SJSA1 (cell line): ENCODE measurements at regions not wholly inside any gene's neighbourhood (a gene's known extent, or its start where the extent isn't known, plus 50 kb on each side); places are given as distances from the start of the nearest gene placed in this dataset.

ENCODE experiments used
- DNase-seq, 2 experiments: peaks; one replicate each; pipeline ENCODE4 v3.0.0-alpha.2; 2015 to 2020; ENCODE audit warnings: low spot score in 2 of 2, low read depth in 1 of 2
- H3K27ac ChIP-seq: fragments of 250-450 bp; sonication (Bioruptor Pico); 2 replicates; pipeline ENCODE4 v1.5.1; 2020; ENCODE audit warnings: mild to moderate bottlenecking, moderate library complexity
- H3K27me3 ChIP-seq: fragments of 250-450 bp; sonication (Bioruptor Pico); replicated peaks from 2 replicates; pipeline ENCODE4 v1.5.1; 2020; ENCODE audit warnings: mild to moderate bottlenecking, moderate library complexity
- H3K36me3 ChIP-seq: fragments of 250-450 bp; sonication (Bioruptor Pico); 2 replicates; pipeline ENCODE4 v1.5.1; 2020; ENCODE audit warnings: mild to moderate bottlenecking
- H3K4me1 ChIP-seq: fragments of 250-450 bp; sonication (Bioruptor Pico); replicated peaks from 2 replicates; pipeline ENCODE4 v1.6.1; 2021; ENCODE audit warnings: mild to moderate bottlenecking
- H3K4me3 ChIP-seq: fragments of 250-450 bp; sonication (Bioruptor Pico); 2 replicates; pipeline ENCODE4 v1.5.1; 2020; ENCODE audit warnings: mild to moderate bottlenecking
- H3K9me3 ChIP-seq: fragments of 250-450 bp; sonication (Bioruptor Pico); replicated peaks from 2 replicates; pipeline ENCODE4 v1.5.1; 2020; ENCODE audit warnings: mild to moderate bottlenecking

DNA sequence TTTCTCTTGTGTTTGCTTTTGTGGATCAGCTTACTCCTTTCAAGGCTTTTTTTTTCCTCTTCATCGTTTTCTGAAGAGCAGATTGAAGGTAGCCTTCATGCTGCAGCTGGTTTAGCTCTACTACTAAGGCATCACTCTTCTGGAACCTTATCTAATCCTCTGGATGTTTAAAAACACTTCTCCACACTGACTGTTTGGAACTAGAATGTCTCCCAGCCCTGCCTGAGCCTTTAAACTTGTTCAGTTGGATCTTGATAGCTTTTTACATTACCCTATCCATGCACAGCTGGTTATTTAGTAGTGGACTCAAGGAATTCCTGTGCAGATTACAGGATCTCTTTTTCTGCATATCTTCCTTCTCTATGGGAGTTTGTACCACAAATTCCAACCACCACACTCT, 108.9 kb upstream of the ASCC3 start:
- Histone ChIP-seq H3K9me3 (no peaks in the 10 kb centered on the region), H3K27me3 (0 out of 2 replicates have a peak, but pooled peaks cover 2% of the 10 kb centered on the region), H3K4me3 (no peak overlapping the region), H3K4me1 (no peaks in the 10 kb centered on the region), H3K27ac (no peak overlapping the region), H3K36me3 (no peaks in the 10 kb centered on the region)
- DNase-seq, result no peak

DNA sequence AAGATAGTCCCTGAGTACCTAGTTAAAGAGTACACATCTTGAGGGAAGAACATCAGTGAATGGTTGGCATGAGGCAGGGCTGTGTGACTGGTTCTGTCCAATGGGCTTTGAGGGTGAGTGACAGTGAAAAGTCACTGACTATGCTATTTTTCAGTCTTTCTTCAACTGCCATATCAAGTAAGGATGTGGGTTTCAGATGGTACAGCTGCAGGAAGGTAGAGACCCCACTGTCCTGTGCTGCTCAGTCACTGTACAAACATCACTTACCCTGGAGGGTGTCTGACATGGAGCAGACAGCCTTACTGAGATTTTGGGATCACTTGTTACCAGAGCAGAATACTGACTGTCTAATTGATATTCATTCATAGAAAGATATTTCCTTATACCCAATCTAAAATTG, 115.3 kb upstream of the ASCC3 start:
- Histone ChIP-seq H3K4me1 (no peaks in the 10 kb centered on the region), H3K27me3 (no peaks in the 10 kb centered on the region; the same call in 1 of the 2 replicates), H3K9me3 (no peaks in the 10 kb centered on the region), H3K36me3 (no peaks in the 10 kb centered on the region), H3K27ac (no peak overlapping the region), H3K4me3 (no peak overlapping the region)
- no peak for DNase-seq

DNA sequence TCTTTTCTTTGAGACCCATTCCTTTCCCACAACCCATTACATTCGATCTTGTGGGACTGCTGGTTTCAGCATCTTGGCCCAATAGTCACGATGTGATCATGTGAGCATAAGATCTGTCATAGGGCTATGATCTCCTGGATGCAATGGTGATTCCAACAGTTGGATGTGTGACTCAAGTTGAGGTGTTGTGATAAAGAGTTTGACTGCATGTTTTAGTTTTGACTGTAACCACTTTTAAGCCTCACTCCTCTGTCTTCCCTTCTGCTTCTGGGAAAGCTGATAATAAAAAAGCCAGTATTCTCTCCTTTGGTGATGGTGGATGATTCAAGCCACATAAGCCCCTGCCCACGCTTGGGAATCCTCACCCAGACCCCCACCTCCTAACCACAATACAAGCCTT, 117.0 kb upstream of the ASCC3 start:
- Histone ChIP-seq H3K4me3 (no peak overlapping the region), H3K4me1 (no peaks in the 10 kb centered on the region), H3K27ac (no peak overlapping the region), H3K9me3 (0 out of 2 replicates have a peak, but pooled peaks cover 2% of the 10 kb centered on the region), H3K36me3 (no peaks in the 10 kb centered on the region), H3K27me3 (no peaks in the 10 kb centered on the region; the same call in 1 of the 2 replicates)
- no peak for DNase-seq

DNA sequence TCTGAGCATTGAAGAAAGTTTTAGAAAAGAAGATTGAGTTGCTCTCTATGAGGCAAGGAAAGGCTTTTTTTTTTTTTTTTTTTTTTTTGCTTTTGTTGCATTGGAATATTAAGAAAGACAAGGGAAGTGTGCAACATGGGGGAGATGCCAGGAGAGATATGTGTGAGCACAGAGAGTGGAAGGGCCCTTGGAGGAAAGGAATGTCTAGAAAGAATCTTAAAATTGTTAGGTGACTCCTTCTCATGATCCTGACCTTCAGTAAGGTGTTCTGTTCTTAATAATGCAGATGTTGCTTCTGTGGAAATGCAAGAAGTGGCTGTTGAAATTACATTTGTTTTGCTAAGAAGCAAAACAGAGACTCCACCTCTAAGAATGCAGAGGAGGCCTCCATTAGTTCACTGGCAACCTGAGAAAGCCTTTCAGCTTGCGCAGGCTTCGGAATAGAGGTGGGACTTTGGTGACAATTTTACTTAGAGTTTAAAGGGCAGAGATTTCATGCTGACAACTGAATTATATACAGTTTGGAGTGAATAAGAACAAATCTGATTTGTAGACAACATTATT, 118.0 kb upstream of the ASCC3 start:
- H3K9me3 ChIP-seq, result 0 out of 2 replicates have a peak, but pooled peaks cover 2% of the 10 kb centered on the region
- no peaks in the 10 kb centered on the region; the same call in 1 of the 2 replicates for H3K27me3 ChIP-seq
- H3K4me3 ChIP-seq, result no peak overlapping the region
- H3K4me1 ChIP-seq, result no peaks in the 10 kb centered on the region
- no peak overlapping the region for H3K27ac ChIP-seq
- no peaks in the 10 kb centered on the region for H3K36me3 ChIP-seq
- DNase-seq, result no peak

DNA sequence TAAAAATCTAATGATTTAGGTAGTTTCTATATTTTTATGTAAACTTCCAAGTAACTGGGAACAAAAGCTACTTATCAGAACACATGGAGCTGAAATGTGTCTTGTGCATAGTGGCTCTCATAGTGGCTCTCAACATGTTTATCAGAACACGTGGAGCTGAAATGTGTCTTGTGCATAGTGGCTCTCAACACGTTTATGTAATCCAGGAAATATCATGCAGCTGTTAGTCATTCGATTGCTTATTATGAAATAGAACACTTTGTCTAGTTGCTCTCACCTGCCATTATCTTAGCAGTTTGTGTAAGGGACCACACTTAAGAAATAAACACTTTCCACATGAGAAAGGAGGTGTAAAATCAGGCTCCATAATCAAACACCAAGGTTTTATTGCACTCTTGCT, 119.2 kb upstream of the ASCC3 start:
- no peaks in the 10 kb centered on the region; the same call in 1 of the 2 replicates for H3K27me3 ChIP-seq
- no peak overlapping the region for H3K4me3 ChIP-seq
- H3K4me1 ChIP-seq, result no peaks in the 10 kb centered on the region
- no peaks in the 10 kb centered on the region for H3K36me3 ChIP-seq
- H3K9me3 ChIP-seq, result 0 out of 2 replicates have a peak, but pooled peaks cover 2% of the 10 kb centered on the region
- no peak overlapping the region for H3K27ac ChIP-seq
- no peak for DNase-seq

DNA sequence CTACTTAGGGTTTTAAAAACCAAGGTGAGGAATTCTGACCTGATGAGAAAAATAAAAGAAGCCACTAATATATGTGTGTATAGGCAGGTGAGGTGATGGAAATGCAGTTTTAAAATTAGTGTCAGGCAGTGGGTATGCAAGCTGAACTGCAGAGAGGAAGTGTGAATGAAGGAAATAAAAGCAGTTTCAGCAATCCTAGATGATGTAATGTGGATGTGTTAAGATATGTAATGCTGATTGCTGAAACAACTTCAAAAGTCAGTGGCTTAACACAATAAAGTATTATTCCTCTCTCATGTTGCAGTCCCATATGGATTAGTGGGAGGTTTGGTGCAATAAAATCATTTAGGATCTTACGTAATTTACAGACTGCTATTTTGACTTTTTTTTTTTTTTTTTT, 119.9 kb upstream of the ASCC3 start:
- Histone ChIP-seq H3K4me1 (no peaks in the 10 kb centered on the region), H3K9me3 (0 out of 2 replicates have a peak, but pooled peaks cover 2% of the 10 kb centered on the region), H3K36me3 (no peaks in the 10 kb centered on the region), H3K27me3 (no peaks in the 10 kb centered on the region; the same call in 1 of the 2 replicates), H3K27ac (no peak overlapping the region), H3K4me3 (no peak overlapping the region)
- DNase-seq, result no peak

DNA sequence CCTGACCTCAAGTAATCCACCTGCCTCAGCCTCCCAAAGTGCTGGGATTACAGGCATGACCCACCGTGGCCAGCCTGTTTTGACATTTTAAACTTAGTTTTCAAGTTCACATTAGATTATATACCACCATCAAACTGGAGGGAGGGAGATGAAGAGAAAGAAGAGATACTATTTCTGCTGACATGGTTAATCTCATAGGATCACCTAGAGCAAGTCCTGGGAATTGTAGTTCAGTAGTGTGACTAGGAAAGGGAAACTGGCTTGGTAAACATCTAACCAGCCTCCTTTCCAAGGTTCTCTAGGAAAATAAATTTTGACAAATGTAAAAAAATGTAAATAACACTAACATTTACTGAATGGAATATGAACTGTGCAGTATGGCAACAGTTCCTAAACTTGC, 120.5 kb upstream of the ASCC3 start:
- Histone ChIP-seq H3K4me1 (no peaks in the 10 kb centered on the region), H3K36me3 (no peaks in the 10 kb centered on the region), H3K27ac (no peak overlapping the region), H3K9me3 (0 out of 2 replicates have a peak, but pooled peaks cover 2% of the 10 kb centered on the region), H3K4me3 (no peak overlapping the region), H3K27me3 (no peaks in the 10 kb centered on the region; the same call in 1 of the 2 replicates)
- no peak for DNase-seq

DNA sequence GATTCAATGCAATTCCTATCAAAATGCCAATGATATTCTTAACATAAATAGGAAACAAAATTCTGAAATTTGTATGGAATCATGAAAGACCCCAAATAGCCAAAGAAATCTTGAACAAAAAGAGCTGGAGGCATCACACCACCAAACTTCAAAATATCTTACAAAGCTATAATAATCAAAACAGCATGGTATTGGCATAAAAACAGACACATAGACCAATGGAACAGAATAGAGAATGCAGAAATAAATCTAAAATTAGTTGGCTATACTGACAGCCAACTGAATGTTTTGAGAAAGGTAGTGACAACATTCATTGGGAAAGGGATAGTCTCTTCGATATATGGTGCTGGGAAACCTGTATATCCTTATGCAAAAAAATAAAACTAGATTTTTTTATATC, 121.9 kb upstream of the ASCC3 start:
- Histone ChIP-seq H3K9me3 (0 out of 2 replicates have a peak, but pooled peaks cover 2% of the 10 kb centered on the region), H3K27ac (no peak overlapping the region), H3K4me1 (no peaks in the 10 kb centered on the region), H3K36me3 (no peaks in the 10 kb centered on the region), H3K27me3 (no peaks in the 10 kb centered on the region; the same call in 1 of the 2 replicates), H3K4me3 (no peak overlapping the region)
- DNase-seq, result no peak

DNA sequence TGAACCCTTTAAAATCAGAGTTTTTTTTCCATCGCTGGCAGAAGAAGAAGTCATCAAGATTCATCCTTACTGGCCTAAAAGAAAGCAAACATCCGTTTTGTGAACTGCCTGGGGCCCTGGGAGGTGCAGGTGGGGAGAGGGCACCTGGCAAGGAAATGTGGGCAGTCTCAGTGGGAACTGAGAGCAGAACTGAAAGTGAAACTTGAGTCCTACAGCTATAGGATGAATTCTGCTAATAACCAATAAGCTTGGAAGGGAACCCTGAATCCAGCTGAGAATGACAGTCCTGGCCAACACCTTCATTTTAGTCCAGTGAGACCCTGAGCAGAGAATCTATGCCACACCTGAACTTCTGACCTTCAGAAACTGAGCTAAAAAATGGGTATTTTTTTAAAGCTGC, 130.1 kb upstream of the ASCC3 start:
- Histone ChIP-seq H3K4me3 (no peak overlapping the region), H3K36me3 (no peaks in the 10 kb centered on the region), H3K4me1 (no peaks in the 10 kb centered on the region), H3K27ac (no peak overlapping the region), H3K9me3 (no peaks in the 10 kb centered on the region), H3K27me3 (no peaks in the 10 kb centered on the region)
- DNase-seq, result no peak

DNA sequence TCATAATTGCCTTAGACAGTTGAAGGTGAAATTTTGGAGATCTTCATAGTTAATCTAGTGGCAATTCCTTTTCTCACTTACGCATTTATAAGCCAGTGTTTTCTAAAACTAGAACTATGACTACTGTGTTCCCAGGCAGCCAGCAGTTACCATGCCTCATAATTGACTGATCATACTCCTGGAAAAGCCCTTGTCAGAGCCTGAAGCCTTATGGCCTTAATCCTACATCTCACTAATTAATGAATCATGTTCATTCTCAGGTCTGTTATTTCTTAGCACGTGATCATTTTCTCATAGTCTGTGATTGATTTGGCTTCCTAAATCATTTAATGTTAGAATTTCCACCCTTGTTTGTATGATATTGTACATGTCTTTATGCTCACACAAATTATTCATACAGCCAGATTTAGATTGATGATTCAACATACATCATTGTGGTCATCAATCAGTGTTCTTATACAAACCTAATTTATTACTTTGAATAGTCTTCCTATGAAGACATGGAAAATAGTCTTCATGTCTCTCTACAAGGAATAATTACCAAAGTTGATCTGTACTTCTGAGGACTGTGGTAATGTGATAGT, 132.6 kb upstream of the ASCC3 start:
- Histone ChIP-seq H3K36me3 (no peaks in the 10 kb centered on the region), H3K27ac (no peak overlapping the region), H3K4me3 (no peak overlapping the region), H3K9me3 (no peaks in the 10 kb centered on the region), H3K4me1 (no peaks in the 10 kb centered on the region), H3K27me3 (no peaks in the 10 kb centered on the region)
- DNase-seq, result no peak

DNA sequence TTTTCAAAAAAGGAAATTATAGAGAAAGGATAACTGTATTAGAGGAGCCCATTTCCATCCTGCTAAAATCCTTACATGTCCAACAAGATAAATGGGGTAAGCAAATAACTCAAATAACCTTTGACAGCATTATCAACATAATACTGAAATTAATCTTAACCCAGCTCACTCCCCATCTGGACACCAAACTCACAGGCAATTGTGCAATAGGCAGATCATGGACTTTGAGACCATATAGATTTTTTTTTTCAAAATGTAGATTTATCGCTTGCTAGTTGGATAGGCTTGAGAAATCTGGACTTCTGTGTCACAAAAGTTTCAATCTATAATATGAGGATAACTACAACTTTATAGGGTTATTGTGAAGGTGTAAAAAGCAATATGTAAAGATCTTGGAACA, 134.4 kb upstream of the ASCC3 start:
- Histone ChIP-seq H3K36me3 (no peaks in the 10 kb centered on the region), H3K27me3 (no peaks in the 10 kb centered on the region), H3K4me1 (no peaks in the 10 kb centered on the region), H3K27ac (no peak overlapping the region), H3K4me3 (no peak overlapping the region), H3K9me3 (no peaks in the 10 kb centered on the region)
- no peak for DNase-seq

DNA sequence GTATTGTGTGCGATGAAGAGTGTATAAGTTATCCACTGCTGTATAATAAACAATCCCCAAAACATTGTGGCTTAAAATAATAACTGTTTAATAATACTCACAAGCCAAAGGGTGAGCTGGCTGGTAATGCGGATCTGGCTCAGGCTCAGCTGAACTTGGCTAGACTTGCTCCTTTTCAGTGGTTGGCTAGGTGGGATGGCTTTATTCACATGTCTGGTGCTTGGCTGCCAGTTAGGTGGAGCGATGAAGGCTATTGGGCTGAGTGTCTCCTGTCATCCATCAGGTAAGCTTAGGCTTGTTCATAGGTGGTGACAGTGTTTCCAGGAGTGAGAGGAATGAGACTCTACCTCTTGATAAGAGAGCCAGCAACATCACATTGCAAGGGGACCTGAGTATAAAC, 135.0 kb upstream of the ASCC3 start:
- H3K27me3 ChIP-seq, result no peaks in the 10 kb centered on the region
- no peak overlapping the region for H3K27ac ChIP-seq
- H3K4me3 ChIP-seq, result no peak overlapping the region
- no peak for DNase-seq
- no peaks in the 10 kb centered on the region for H3K4me1 ChIP-seq
- H3K9me3 ChIP-seq, result no peaks in the 10 kb centered on the region
- H3K36me3 ChIP-seq, result no peaks in the 10 kb centered on the region

DNA sequence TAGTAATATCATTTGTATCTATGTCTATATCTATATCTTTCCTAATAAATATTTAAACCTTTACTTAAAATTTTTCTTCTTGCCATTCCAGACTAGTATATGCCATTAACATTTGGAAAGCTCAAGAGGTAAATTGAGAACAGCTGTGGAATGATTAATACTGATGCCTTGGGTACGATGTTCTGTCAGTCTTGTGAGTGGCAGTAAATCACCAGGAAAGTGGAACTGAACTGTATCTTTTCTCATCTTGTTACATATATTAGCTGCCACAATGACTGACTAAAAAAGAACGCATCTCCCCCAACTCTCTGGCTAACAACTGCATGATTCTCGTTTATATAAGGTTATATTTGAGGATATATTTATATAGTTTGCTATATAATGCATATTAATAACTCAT, 137.0 kb upstream of the ASCC3 start:
- H3K27me3 ChIP-seq, result no peaks in the 10 kb centered on the region
- no peak for DNase-seq
- no peaks in the 10 kb centered on the region for H3K4me1 ChIP-seq
- H3K9me3 ChIP-seq, result no peaks in the 10 kb centered on the region; the same call in 1 of the 2 replicates
- H3K27ac ChIP-seq, result no peak overlapping the region
- no peaks in the 10 kb centered on the region for H3K36me3 ChIP-seq
- H3K4me3 ChIP-seq, result no peak overlapping the region

DNA sequence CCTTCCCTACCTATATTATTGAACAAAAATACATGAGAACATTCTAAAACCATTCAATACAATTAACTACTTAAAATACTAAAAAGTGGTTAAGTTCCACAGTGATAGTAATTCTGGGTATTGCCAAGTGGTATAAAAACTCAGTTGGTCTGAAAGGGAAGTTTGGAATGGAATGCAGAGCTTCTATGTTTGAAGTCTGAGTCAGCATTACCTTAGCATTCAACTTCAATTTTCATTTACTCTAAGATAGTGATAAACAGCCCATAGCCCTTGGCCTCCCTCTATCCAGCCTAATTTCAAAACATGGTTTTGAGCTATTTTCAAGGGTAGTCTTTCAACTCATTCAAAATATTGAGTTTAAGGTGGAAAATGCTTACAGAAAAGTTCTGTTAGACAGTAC, 140.4 kb upstream of the ASCC3 start:
- Histone ChIP-seq H3K27ac (no peak overlapping the region), H3K9me3 (peaks cover 3% of the 10 kb centered on the region; the same call in 1 of the 2 replicates), H3K4me1 (no peaks in the 10 kb centered on the region), H3K36me3 (no peaks in the 10 kb centered on the region), H3K4me3 (no peak overlapping the region), H3K27me3 (no peaks in the 10 kb centered on the region)
- DNase-seq, result no peak

DNA sequence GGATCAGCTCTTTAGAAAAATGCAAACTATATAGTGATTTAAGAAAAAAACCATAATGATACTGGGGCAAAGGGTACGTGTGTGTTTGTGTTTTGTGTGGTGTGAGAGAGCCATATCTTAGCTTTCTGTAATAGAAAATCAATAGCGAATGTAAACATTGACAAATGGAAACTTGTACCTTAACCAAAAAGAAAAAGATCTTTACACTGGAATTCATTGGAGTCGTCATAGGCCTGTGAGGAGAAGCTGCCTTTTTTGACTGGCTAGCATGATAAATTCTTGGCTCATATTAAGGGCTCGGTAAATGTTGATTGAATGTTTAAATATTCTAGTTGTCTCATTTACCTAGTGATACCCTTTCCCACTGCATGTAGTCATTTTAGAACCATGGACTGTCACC, 161.8 kb upstream of the ASCC3 start:
- no peak overlapping the region for H3K27ac ChIP-seq
- H3K27me3 ChIP-seq, result no peaks in the 10 kb centered on the region
- H3K4me3 ChIP-seq, result no peak overlapping the region
- H3K36me3 ChIP-seq, result no peaks in the 10 kb centered on the region
- H3K9me3 ChIP-seq, result no peaks in the 10 kb centered on the region
- no peak for DNase-seq
- no peaks in the 10 kb centered on the region for H3K4me1 ChIP-seq
